ENCODE measurements at regions not wholly inside any gene's neighbourhood (a gene's known extent, or its start where the extent isn't known, plus 50 kb on each side); places are given as distances from the start of the nearest gene placed in this dataset.
A peak's percentile ranks its signal among the peaks of the same experiment; 100 is the strongest.

DNA sequence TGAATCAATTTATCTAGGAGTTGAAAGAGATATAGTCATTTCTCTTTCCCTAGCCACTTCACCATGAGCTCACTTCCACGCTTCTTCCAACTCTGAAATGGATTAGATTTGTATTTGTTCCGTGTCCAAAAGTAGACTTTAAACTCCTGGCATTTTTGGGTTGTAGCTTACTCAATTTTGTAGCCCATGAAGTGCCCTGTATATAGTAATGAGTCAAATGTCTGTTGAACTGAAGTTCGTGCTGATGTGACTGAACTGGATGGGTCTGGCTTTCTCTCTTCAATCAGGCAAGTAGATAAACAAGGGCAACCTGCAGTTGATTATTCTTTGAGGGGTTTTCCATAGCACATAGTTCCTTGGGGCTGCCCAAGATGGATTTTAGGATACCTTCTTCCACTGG is 450.6 kb downstream of the SH2D1A start:
- H3K36me3 Mint-ChIP-seq (ENCODE audit: low read depth) = no peaks in the 10 kb centered on the region
- H3K27ac Mint-ChIP-seq = no peak overlapping the region
- H3K4me3 Mint-ChIP-seq = no peak overlapping the region
- H3K4me1 Mint-ChIP-seq = no peaks in the 10 kb centered on the region
- no peaks in the 10 kb centered on the region for H3K27me3 Mint-ChIP-seq
- no peaks in the 10 kb centered on the region for H3K9me3 Mint-ChIP-seq
- DNase-seq (no peak), ATAC-seq (no peak)

- Mint-ChIP-seq H3K27me3 (no peaks in the 10 kb centered on the region), H3K4me3 (no peak overlapping the region), H3K4me1 (no peaks in the 10 kb centered on the region), H3K36me3 (ENCODE audit: low read depth) (no peaks in the 10 kb centered on the region), H3K9me3 (peaks cover 20% of the 10 kb centered on the region), H3K27ac (no peak overlapping the region)
- ATAC-seq (no peak), DNase-seq (no peak)
These were observed 458.6 kb downstream of the SH2D1A start for GRCh38 chrX:124804962-124805361.

GRCh38 chrX:124805486-124805885 is 459.1 kb downstream of the SH2D1A start:
- H3K27me3 Mint-ChIP-seq = no peaks in the 10 kb centered on the region
- H3K36me3 Mint-ChIP-seq (ENCODE audit: low read depth) = no peaks in the 10 kb centered on the region
- no peak overlapping the region for H3K27ac Mint-ChIP-seq
- peaks cover 20% of the 10 kb centered on the region for H3K9me3 Mint-ChIP-seq
- DNase-seq (no peak), ATAC-seq (no peak)
- no peaks in the 10 kb centered on the region for H3K4me1 Mint-ChIP-seq
- H3K4me3 Mint-ChIP-seq = no peak overlapping the region

DNA sequence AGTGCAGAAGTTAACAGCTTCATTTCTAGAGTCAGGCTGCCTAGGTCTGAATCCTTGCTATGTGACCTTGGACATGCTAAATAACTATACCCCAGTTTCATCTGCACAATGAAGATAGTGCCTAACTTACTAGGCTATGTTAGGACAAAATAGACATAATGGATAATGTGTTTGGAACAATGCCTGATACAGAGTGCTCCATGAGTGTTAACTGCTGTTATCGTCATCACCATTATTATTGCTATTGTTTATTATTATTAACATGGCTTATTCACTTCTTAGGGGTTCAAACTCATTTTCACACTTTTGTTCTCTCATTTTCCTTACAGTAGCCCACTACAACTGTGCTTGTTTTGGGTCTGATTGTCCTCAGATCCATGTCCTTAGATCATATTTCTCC is 467.7 kb downstream of the SH2D1A start:
- Mint-ChIP-seq H3K36me3 (ENCODE audit: low read depth) (no peaks in the 10 kb centered on the region), H3K9me3 (peaks cover 5% of the 10 kb centered on the region), H3K4me1 (no peaks in the 10 kb centered on the region), H3K27me3 (no peaks in the 10 kb centered on the region), H3K4me3 (no peak overlapping the region), H3K27ac (no peak overlapping the region)
- DNase-seq = no peak
- ATAC-seq = no peak

GRCh38 chrX:124818033-124818432 is 471.7 kb downstream of the SH2D1A start:
- Mint-ChIP-seq H3K4me3 (no peak overlapping the region), H3K4me1 (no peaks in the 10 kb centered on the region), H3K27ac (no peak overlapping the region), H3K27me3 (no peaks in the 10 kb centered on the region), H3K36me3 (ENCODE audit: low read depth) (no peaks in the 10 kb centered on the region), H3K9me3 (no peaks in the 10 kb centered on the region)
- DNase-seq (no peak), ATAC-seq (no peak)

DNA sequence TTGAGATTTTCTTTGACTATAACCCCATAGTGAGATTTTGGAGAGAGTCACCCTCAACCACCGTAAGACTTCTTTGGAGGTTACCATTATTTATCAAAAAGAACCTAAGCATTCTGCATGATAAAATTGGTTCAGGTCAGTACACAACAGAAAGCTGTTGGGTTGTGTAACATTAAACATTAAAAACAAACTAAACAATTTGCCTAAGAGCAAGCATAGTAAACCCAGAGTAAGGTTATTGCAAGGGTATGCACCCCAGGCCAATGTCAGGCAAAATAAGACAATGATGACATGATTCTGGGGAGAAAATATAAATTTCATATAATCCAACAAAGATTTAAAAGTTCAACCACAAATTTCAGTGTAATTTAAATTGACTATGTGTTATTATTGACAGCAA is 472.4 kb downstream of the SH2D1A start:
- H3K9me3 Mint-ChIP-seq = no peaks in the 10 kb centered on the region
- H3K36me3 Mint-ChIP-seq (ENCODE audit: low read depth) = no peaks in the 10 kb centered on the region
- H3K4me1 Mint-ChIP-seq = no peaks in the 10 kb centered on the region
- H3K27ac Mint-ChIP-seq = no peak overlapping the region
- no peaks in the 10 kb centered on the region for H3K27me3 Mint-ChIP-seq
- no peak overlapping the region for H3K4me3 Mint-ChIP-seq
- ATAC-seq (no peak), DNase-seq (no peak)

GRCh38 chrX:124820738-124821137 is 474.4 kb downstream of the SH2D1A start:
- H3K4me1 Mint-ChIP-seq = no peaks in the 10 kb centered on the region
- no peaks in the 10 kb centered on the region for H3K27me3 Mint-ChIP-seq
- H3K9me3 Mint-ChIP-seq = no peaks in the 10 kb centered on the region
- no peaks in the 10 kb centered on the region for H3K36me3 Mint-ChIP-seq (ENCODE audit: low read depth)
- H3K27ac Mint-ChIP-seq = no peak overlapping the region
- ATAC-seq (no peak), DNase-seq (no peak)
- no peak overlapping the region for H3K4me3 Mint-ChIP-seq

GRCh38 chrX:124827258-124827845 is 481.0 kb downstream of the SH2D1A start:
- H3K4me1 Mint-ChIP-seq = peaks cover 18% of the 10 kb centered on the region
- H3K9me3 Mint-ChIP-seq = no peaks in the 10 kb centered on the region
- H3K27ac Mint-ChIP-seq = no peak overlapping the region
- no peaks in the 10 kb centered on the region for H3K36me3 Mint-ChIP-seq (ENCODE audit: low read depth)
- no peak for DNase-seq
- no peak for ATAC-seq
- no peak overlapping the region for H3K4me3 Mint-ChIP-seq
- no peaks in the 10 kb centered on the region for H3K27me3 Mint-ChIP-seq

DNA sequence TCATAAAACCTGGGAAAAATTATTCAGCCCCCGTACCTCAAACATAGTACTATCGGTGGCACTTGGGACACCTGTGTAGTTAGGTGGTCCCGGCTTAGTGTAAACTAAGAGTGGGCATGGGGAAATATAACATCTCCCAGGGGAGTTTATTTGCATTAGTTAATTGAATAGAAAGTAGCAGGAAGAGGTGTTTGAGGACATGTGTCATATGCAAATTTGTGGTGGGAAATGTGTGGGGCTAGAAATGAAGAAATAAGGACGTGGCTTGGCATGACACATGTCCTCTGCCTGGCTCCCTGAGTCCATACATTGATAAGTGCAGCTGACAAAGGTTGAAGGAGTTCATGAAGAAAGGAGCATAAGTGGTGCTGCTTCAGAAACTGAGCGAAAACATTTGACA is 483.6 kb downstream of the SH2D1A start:
- Mint-ChIP-seq H3K4me3 (no peak overlapping the region), H3K27me3 (no peaks in the 10 kb centered on the region), H3K4me1 (peaks cover 18% of the 10 kb centered on the region), H3K9me3 (no peaks in the 10 kb centered on the region), H3K27ac (no peak overlapping the region), H3K36me3 (ENCODE audit: low read depth) (no peaks in the 10 kb centered on the region)
- DNase-seq (peak; percentile 2), ATAC-seq (peak; percentile 75)

DNA sequence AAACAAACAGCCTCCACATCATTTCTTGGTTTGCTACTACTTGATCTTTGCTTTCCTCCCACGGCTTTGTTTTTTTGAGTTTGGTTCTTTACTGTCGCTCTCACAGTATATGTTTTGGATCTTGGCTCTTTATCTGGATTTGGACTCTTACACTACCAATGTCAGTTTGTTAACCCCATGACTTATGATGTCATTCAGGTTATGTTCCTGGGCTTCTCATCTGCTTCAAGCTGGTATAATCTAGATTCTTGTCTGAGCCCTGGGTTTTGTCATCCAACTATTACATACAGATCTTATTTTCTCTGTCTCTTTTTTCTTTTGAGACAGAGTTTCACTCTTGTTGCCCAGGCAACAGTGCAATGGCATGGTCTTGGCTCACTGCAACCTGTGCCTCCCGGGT is 482.9 kb upstream of the TEX13C start:
- Mint-ChIP-seq H3K4me1 (no peaks in the 10 kb centered on the region), H3K4me3 (no peak overlapping the region), H3K9me3 (no peaks in the 10 kb centered on the region), H3K36me3 (ENCODE audit: low read depth) (no peaks in the 10 kb centered on the region), H3K27ac (no peak overlapping the region), H3K27me3 (no peaks in the 10 kb centered on the region)
- no peak for ATAC-seq
- DNase-seq = no peak

GRCh38 chrX:124842205-124842604 is 477.5 kb upstream of the TEX13C start:
- DNase-seq = no peak
- Mint-ChIP-seq H3K9me3 (no peaks in the 10 kb centered on the region), H3K4me3 (no peak overlapping the region), H3K36me3 (ENCODE audit: low read depth) (no peaks in the 10 kb centered on the region), H3K27ac (no peak overlapping the region), H3K4me1 (no peaks in the 10 kb centered on the region), H3K27me3 (no peaks in the 10 kb centered on the region)
- no peak for ATAC-seq

DNA sequence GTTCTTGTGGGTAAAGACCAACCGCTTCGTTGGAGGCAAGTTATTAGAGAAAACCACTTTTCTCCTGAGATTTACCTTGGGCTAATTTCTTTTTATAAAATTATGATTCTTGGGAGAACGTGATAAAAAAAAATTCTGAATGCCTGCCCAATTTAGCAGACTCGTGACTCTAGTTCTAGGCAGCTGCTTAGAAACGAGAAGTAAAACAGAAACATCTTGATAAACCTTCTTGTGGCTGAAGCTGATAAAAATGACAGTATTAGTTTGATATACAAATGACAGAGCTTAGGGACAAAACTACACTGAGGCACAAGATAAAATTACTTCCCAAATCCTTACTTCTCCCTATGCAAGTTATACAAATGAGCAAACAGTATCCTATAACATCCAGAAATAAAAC is 458.9 kb upstream of the TEX13C start:
- H3K27ac Mint-ChIP-seq = no peak overlapping the region
- no peak for DNase-seq
- no peak for ATAC-seq
- H3K4me1 Mint-ChIP-seq = no peaks in the 10 kb centered on the region
- H3K36me3 Mint-ChIP-seq (ENCODE audit: low read depth) = no peaks in the 10 kb centered on the region
- H3K4me3 Mint-ChIP-seq = no peak overlapping the region
- peaks cover 2% of the 10 kb centered on the region for H3K27me3 Mint-ChIP-seq
- no peaks in the 10 kb centered on the region for H3K9me3 Mint-ChIP-seq

DNA sequence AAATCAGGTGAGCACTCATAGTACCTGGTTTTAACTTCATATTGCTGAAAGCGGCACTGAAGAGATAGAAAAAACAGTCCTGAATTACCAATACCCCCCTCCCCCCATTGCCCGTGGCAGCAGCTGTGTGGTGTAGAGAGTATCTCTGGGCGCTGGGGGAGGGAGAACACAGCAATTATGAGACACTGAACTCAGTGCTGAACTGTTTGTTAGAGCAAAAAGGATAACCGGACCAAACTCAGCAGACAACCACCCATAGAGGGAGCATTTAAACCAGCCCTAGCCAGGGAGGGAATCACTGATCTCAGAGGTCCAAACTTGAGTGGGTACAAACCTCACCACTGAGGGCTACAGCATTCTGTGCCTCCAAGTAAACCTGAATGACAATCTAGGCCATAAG is 457.4 kb upstream of the TEX13C start:
- no peaks in the 10 kb centered on the region for H3K36me3 Mint-ChIP-seq (ENCODE audit: low read depth)
- no peak overlapping the region for H3K27ac Mint-ChIP-seq
- H3K4me1 Mint-ChIP-seq = no peaks in the 10 kb centered on the region
- no peak overlapping the region for H3K4me3 Mint-ChIP-seq
- H3K9me3 Mint-ChIP-seq = no peaks in the 10 kb centered on the region
- no peak for ATAC-seq
- peaks cover 2% of the 10 kb centered on the region for H3K27me3 Mint-ChIP-seq
- DNase-seq = no peak

- DNase-seq (no peak), ATAC-seq (no peak)
- Mint-ChIP-seq H3K4me1 (no peaks in the 10 kb centered on the region), H3K4me3 (no peak overlapping the region), H3K27ac (no peak overlapping the region), H3K36me3 (ENCODE audit: low read depth) (no peaks in the 10 kb centered on the region), H3K27me3 (peaks cover 2% of the 10 kb centered on the region), H3K9me3 (no peaks in the 10 kb centered on the region)
These were observed 456.4 kb upstream of the TEX13C start for GRCh38 chrX:124863303-124863702.

DNA sequence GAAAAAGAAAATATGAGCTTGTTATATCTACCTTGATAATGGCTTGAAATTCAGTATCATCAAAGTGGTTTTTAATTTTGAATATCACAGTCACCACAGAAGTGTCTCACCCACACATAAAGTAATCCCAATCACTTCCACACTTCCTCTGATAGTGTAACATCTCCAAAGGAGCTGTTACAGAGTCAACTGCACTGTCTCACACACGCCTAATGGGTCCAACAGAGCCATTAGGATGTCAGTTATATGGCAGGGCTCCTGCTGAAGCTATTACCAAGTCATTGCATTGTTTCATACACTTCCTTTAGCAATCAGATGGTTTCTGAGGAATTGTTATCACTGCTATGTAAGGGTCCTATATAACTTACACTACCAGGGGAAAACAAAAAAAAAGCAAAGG is 432.1 kb upstream of the TEX13C start:
- Mint-ChIP-seq H3K27me3 (no peaks in the 10 kb centered on the region), H3K4me1 (no peaks in the 10 kb centered on the region), H3K36me3 (ENCODE audit: low read depth) (no peaks in the 10 kb centered on the region), H3K9me3 (no peaks in the 10 kb centered on the region), H3K27ac (no peak overlapping the region), H3K4me3 (no peak overlapping the region)
- ATAC-seq = no peak
- DNase-seq = no peak

DNA sequence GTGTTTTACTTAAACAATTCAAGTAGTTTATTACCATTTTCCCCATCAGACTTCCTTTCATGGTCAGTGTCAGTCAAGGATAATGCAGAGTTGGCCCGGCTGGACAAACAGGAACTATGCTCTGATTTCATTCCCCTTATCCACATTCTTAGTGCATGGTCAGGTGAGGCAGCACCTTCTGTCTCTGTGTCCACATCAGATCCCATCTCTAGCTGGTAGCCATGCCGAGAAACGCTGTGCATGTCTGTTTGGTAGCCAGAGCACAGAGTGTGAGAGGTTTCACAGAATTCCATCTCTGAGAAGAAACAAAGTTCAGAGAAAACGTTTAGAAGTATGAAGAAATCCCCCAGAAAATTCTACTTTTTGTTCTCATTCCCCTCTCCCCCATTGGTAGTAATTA is 423.7 kb upstream of the TEX13C start:
- Mint-ChIP-seq H3K27ac (no peak overlapping the region), H3K36me3 (ENCODE audit: low read depth) (no peaks in the 10 kb centered on the region), H3K27me3 (no peaks in the 10 kb centered on the region), H3K4me1 (no peaks in the 10 kb centered on the region), H3K4me3 (no peak overlapping the region), H3K9me3 (no peaks in the 10 kb centered on the region)
- DNase-seq = no peak
- no peak for ATAC-seq
